Pons (tissue), 1 donor: ENCODE measurements at regions not wholly inside any gene's neighbourhood (a gene's known extent, or its start where the extent isn't known, plus 50 kb on each side); places are given as distances from the start of the nearest gene placed in this dataset.
"Not testable (repeated sequence)": the region's sequence is repeated elsewhere in the genome, so short reads cannot be mapped to it uniquely, and the experiment has no call there.

ENCODE experiments used
- DNase-seq: peaks from one replicate; pipeline ENCODE4 v3.0.0-alpha.2; 2016; ENCODE audit warnings: low spot score

GRCh38 chr11:112310848-112311247 is 50.2 kb upstream of the PLET1 start:
- no peak for DNase-seq

- DNase-seq: no peak
Measured at GRCh38 chr11:112315057-112315720, 54.5 kb upstream of the PLET1 start.

GRCh38 chr11:112315861-112316739 is 55.4 kb upstream of the PLET1 start:
- DNase-seq: no peak

DNA sequence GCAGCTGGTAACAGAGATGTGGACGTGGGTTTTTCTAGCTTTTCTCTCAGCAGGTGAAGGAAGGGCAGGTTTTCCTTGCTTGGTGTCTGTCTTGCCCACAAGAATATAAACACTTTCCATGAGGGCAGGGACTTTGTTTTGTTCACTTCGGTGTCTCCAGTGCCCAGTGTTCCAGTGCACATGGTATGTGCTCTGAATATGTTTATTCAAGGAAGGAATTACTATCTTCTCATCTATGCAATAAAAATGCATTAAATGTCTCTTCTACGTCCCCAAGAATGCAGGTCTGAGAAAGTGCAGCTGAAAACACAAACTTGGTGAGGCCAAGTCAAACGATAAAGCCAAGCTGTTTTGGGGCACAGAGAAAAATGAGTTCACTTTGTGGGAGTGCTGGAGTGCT is 56.3 kb upstream of the PLET1 start:
- DNase-seq: no peak

DNA sequence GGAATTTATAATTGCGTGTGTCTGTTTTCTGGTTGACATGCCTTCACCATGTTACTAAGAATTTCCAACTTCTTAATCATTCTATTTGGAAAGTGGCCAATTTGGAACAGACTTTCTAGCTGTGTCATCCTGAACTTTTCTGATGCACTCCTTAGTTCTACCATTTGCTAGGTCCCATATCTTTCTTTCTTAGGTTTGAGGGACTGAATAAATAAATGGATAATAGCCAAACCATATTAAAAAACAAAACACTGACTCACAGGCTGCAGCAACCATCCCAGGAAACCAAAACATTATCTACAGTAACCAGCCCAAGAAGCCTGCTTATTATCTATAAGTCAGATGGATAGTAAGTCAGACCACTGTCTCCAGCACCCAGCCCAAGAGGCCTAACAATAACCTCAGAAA is 57.5 kb upstream of the PLET1 start:
- no peak for DNase-seq

GRCh38 chr11:112318661-112319060 is 58.0 kb upstream of the PLET1 start:
- DNase-seq: no peak

DNA sequence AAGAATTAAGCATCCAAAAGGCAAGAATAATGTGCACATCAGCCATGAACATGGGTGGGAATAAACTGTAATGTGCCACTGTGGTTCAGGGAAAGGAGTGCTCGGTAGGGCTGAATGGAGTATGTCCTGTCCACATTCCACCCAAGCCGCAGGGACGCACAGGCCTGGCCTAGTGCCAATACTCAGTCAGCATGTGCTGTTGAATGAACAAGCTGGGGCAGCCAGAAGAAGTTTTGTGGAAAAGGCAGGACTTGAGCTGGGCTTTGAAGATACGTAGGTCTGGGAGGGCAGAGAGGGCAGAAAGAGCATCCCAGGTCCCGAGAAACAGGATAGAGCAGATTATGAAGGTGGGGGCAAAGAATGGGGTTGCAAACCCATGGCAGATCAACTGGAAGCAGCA is 60.0 kb upstream of the PLET1 start:
- no peak for DNase-seq

- DNase-seq: no peak
Measured at GRCh38 chr11:112321501-112322172, 61.0 kb upstream of the PLET1 start.

DNA sequence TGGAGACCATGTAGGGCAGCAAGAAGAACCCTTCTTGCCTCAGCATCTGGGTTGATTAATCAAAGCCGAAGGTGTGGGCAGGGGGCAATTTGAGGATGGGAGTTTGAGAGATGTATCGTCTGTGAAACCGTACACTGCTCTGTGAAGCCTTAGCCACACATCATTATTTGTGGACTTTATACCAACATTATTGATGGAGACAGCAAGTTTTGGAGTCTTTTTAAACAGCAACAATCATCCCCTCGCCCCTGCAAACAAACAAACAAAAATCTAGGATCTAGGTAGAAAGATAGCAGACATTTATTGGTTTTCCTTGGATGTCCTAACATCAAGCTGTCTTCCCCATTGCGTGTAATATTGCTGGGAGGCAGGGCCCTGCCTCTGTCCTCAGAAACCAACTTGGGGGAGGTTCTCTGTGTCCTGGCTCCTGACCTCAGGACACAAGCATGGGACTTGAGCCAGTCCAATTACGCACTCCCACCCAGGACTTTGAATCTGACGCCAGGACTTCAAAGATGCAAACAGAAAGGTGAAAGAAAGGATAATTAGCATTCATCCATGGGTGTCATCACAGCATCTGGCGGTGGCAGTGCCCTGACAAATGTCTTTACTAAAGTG is 61.6 kb upstream of the PLET1 start:
- no peak for DNase-seq

DNA sequence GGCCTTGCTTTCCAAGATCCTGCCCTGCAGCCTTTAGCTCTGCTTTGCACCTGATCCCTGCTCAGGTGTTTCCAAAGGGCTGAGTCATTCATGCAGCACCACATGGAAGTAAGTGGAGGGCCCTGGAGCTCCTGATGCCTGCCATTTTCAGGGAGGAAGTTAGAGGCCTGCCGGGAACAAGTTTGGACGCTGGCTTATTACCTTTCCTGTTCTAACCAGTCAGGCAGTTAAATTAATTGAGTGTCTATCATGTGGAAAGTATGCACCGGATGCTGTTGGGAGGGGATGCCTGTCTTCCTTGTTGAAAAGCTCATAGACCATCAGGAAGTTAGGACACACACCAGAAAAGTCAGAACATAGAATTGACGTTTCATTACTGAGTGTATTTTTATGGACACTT is 73.7 kb upstream of the PLET1 start:
- DNase-seq: no peak

GRCh38 chr11:112336356-112336886 is 75.8 kb upstream of the PLET1 start:
- no peak for DNase-seq

DNA sequence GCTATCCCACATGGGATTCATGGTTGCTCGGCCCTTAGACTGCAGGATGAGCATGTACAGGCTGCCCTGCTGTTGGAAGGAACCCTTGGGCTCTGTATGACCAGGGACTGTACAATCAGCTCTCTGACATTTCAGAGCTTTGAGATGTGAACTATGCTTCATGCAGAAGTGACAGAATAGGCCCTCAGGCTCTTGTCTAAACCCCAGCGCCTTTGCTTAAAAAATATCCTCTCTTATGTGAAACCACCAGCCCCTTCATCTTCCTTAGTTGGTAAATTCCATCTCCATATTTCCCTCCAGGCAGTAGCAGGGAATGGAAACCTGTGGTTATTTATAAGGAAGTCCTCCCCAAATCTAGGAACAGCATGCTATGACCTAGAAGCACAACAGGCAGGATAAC is 78.9 kb upstream of the PLET1 start:
- DNase-seq: no peak

DNA sequence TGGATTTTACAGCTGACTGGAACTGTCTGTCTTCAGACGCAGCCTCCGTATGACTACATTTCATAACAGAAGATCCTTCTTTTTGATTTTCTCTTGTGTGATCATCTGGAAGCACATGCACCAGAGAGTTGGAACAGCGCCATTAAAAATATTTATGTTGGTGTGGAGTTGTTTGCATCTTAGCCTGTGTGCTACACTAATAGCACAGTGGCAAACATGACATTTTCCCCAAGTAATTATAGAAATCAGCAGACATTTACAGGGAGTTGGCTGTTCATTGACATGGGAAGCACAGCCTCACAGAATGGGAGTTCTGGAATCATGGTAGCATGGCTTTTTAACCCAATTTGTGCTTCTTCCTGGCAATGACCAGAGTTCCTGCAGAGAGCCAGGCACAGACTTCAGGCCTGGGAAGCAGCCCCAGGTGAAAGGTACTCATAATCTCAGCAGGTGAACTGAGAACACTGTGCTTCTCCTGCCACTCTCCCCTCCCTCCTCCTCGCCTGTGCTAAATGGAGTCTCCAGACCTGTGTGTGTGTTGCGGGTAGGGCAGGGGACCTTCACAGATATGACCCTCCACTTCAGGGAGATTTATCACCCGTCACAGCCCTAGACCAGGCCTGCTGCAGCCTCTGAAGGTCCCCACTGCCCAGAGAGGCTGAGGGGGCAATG is 82.8 kb upstream of the PLET1 start:
- DNase-seq: no peak

GRCh38 chr11:112344040-112344413 is 83.4 kb upstream of the PLET1 start:
- no peak for DNase-seq

- no peak for DNase-seq
Measured at GRCh38 chr11:112345166-112345565, 84.5 kb upstream of the PLET1 start.

GRCh38 chr11:112345706-112346105 is 85.0 kb upstream of the PLET1 start:
- no peak for DNase-seq

DNA sequence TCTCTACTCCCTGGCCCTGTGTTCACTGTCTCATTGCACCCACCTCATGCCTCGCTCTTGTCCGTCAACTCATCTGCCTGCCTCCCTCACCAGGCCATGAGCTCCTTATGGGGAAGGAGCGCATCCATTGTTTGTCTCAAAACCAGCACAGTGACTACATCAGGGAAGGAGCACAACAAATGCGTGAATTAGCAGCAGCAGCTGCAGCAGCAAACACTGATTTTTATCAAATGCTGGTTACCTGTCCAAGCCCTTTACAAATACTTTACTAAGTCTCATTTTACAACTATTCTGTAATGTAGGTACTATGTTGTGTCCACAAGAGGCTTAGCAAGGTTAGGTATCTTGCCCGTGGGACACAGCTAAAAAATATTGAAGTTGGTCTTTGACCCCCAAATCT is 85.9 kb upstream of the PLET1 start:
- no peak for DNase-seq

DNA sequence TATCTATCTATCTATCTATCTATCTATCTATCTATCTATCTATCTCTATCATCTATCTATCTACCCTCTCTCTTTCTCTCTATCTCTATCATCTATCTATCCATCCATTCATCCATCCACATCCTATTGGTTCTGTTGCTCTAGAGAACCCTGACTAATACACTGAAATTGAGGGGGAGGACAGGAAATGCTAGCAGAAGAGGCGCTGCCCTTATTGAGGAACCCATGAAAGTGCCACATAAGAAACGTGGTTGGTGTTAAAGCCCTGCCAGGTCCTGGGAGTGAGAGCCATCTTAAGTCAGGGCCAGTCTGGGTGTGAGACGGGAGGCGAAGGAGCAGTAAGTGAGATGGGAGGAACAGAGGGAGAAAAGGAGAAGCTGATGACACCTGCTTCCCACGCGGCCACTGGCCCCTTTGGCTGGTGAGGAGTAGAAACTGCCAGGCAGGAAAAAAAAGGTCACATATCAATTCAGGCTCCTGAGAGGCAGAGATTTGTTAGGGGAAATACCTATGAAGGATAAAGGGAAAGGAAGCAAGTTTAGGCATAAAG is 87.9 kb upstream of the PLET1 start:
- no peak for DNase-seq

GRCh38 chr11:112351423-112351822 is 90.8 kb upstream of the PLET1 start:
- not testable (repeated sequence) for DNase-seq

DNA sequence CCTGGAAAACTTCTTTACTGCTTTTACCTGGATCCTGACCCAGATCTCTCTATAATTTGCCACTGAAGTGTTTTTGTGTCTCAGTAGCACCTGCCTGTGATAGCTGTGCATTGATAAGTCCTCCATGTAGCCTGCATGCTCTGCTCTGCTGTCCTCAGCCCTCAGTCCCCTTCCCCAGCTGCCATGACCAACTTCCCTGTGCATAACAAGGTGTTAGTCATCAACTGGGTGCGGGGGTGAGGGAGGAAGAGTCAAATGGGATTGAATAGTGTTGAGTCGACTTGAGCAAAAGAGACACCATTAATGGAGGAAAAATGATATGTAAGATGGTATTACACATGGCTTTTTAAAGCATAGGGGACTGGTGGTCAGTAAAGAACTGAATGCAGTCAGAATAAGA is 92.2 kb upstream of the PLET1 start:
- no peak for DNase-seq

DNA sequence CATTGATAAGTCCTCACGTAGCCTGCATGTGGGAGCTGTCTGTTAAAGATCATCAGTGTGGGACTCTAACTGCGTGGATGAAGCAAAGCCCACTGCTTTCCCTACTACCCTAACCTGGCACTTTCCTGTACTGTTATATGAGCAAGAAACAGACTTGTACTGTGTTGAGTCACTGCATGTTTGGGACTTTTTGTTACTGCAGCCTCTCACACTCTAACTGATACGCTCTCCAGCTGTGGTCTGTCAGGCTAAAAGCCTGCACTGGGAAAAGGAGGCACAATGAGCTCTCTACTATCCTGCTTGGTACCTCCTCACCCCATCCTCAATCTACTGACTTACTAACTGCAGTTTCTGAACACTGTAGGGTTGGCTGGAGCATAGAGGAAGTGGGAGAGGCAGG is 93.7 kb upstream of the PLET1 start:
- no peak for DNase-seq

DNA sequence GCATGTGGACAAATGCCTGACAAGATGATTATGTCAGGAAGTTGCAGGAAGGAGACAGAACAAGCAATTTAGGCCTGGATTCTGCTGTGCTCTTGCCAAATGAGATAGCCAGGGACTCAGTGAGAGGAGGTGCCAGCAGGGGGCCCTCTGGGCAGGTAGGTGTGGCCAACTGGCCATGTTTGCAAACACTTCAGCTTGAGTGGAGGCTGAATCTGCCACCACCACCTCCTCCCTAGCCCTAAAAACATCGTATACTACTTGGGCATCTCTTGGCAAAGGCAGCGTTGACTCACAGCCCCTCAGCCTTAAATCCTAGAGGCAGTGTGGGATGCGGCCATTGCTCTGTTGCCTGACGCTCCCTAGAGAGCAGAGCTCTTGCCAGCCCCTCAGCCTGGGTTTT is 95.1 kb upstream of the PLET1 start:
- no peak for DNase-seq
